ENCODE measurements at regions not wholly inside any gene's neighbourhood (a gene's known extent, or its start where the extent isn't known, plus 50 kb on each side); places are given as distances from the start of the nearest gene placed in this dataset.

GRCh38 chr22:47288680-47289079, 526.2 kb downstream of the TBC1D22A start:
- H3K4me3 ChIP-seq (ENCODE audit: low read depth, low read length): no peak overlapping the region
- no peak for FAIRE-seq
- no peak for DNase-seq (ENCODE audit: low read depth)
- TF ChIP-seq CTCF (IDR thresholded peaks at IDR 0.05; ENCODE audit: insufficient read depth, low read length, severe bottlenecking): no peak
- no peaks in the 10 kb centered on the region for H3K27me3 ChIP-seq (ENCODE audit: control insufficient read depth, insufficient read depth, low read length)
- no peaks in the 10 kb centered on the region for H3K36me3 ChIP-seq (ENCODE audit: control insufficient read depth, insufficient read depth, low read length)

- no peak for TF ChIP-seq CTCF (IDR thresholded peaks at IDR 0.05; ENCODE audit: insufficient read depth, low read length, severe bottlenecking)
- no peak for FAIRE-seq
- no peak overlapping the region for H3K4me3 ChIP-seq (ENCODE audit: low read depth, low read length)
- no peaks in the 10 kb centered on the region for H3K27me3 ChIP-seq (ENCODE audit: control insufficient read depth, insufficient read depth, low read length)
- H3K36me3 ChIP-seq (ENCODE audit: control insufficient read depth, insufficient read depth, low read length): no peaks in the 10 kb centered on the region
- DNase-seq (ENCODE audit: low read depth): no peak
Observed at GRCh38 chr22:47287516-47287915, 525.1 kb downstream of the TBC1D22A start.

- Histone ChIP-seq H3K4me3 (ENCODE audit: low read depth, low read length) (no peak overlapping the region), H3K27me3 (ENCODE audit: control insufficient read depth, insufficient read depth, low read length) (no peaks in the 10 kb centered on the region), H3K36me3 (ENCODE audit: control insufficient read depth, insufficient read depth, low read length) (no peaks in the 10 kb centered on the region)
- FAIRE-seq (no peak), DNase-seq (ENCODE audit: low read depth) (no peak)
- no peak for TF ChIP-seq CTCF (IDR thresholded peaks at IDR 0.05; ENCODE audit: insufficient read depth, low read length, severe bottlenecking)
Observed at GRCh38 chr22:47286590-47286989, 524.1 kb downstream of the TBC1D22A start.

- TF ChIP-seq CTCF (IDR thresholded peaks at IDR 0.05; ENCODE audit: insufficient read depth, low read length, severe bottlenecking): no peak
Observed at GRCh38 chr22:47285981-47286380, 523.5 kb downstream of the TBC1D22A start.

GRCh38 chr22:47284822-47285221, 522.4 kb downstream of the TBC1D22A start:
- FAIRE-seq: no peak

More at GRCh38 chr22:47285981-47286380, 523.5 kb downstream of the TBC1D22A start:
- no peak for DNase-seq (ENCODE audit: low read depth)
- H3K4me3 ChIP-seq (ENCODE audit: low read depth, low read length): no peak overlapping the region
- no peaks in the 10 kb centered on the region for H3K36me3 ChIP-seq (ENCODE audit: control insufficient read depth, insufficient read depth, low read length)
- H3K27me3 ChIP-seq (ENCODE audit: control insufficient read depth, insufficient read depth, low read length): no peaks in the 10 kb centered on the region
- no peak for FAIRE-seq

More at GRCh38 chr22:47284822-47285221, 522.4 kb downstream of the TBC1D22A start:
- H3K4me3 ChIP-seq (ENCODE audit: low read depth, low read length): no peak overlapping the region
- no peak for TF ChIP-seq CTCF (IDR thresholded peaks at IDR 0.05; ENCODE audit: insufficient read depth, low read length, severe bottlenecking)
- no peak for DNase-seq (ENCODE audit: low read depth)
- no peaks in the 10 kb centered on the region for H3K27me3 ChIP-seq (ENCODE audit: control insufficient read depth, insufficient read depth, low read length)
- no peaks in the 10 kb centered on the region for H3K36me3 ChIP-seq (ENCODE audit: control insufficient read depth, insufficient read depth, low read length)

All from bronchial epithelial cell (primary cell).